WERI-Rb-1 (cell line): ENCODE measurements at regions not wholly inside any gene's neighbourhood (a gene's known extent, or its start where the extent isn't known, plus 50 kb on each side); places are given as distances from the start of the nearest gene placed in this dataset.
"Not testable (repeated sequence)": the region's sequence is repeated elsewhere in the genome, so short reads cannot be mapped to it uniquely, and the experiment has no call there.

ENCODE experiments used
- DNase-seq: peaks from one replicate; pipeline ENCODE4 v3.0.0-alpha.2; 2020
- H3K27ac ChIP-seq: fragments of 250-450 bp; sonication (Bioruptor Pico); 2 replicates; pipeline ENCODE4 v1.5.1; 2020; ENCODE audit warnings: mild to moderate bottlenecking, moderate library complexity
- H3K27me3 ChIP-seq: fragments of 250-450 bp; sonication (Bioruptor Pico); 2 replicates; pipeline ENCODE4 v1.5.1; 2021; ENCODE audit warnings: mild to moderate bottlenecking, low read depth, moderate library complexity; ENCODE audit not compliant: insufficient read depth, severe bottlenecking
- H3K36me3 ChIP-seq: fragments of 250-450 bp; sonication (Bioruptor Pico); 2 replicates; pipeline ENCODE4 v1.5.1; 2020; ENCODE audit warnings: mild to moderate bottlenecking, moderate library complexity
- H3K4me3 ChIP-seq: 2 replicates; pipeline ENCODE4 v1.5.1; 2011; ENCODE audit warnings: low read depth, mild to moderate bottlenecking, control low read depth, low read length
- H3K9me3 ChIP-seq: fragments of 250-450 bp; sonication (Bioruptor Pico); 2 replicates; pipeline ENCODE4 v1.5.1; 2021; ENCODE audit warnings: mild to moderate bottlenecking, moderate library complexity; ENCODE audit not compliant: severe bottlenecking
- CTCF ChIP-seq: IDR thresholded peaks from 2 replicates; pipeline ENCODE4 v1.5.1; 2011; ENCODE audit warnings: low read depth, mild to moderate bottlenecking, control low read depth, inconsistent platforms, low read length

GRCh38 chr5:124173386-124173785 is 573.1 kb downstream of the ZNF608 start:
- Histone ChIP-seq H3K4me3 (no peak overlapping the region), H3K27ac (no peak overlapping the region), H3K27me3 (no peaks in the 10 kb centered on the region), H3K36me3 (no peaks in the 10 kb centered on the region), H3K9me3 (no peaks in the 10 kb centered on the region)
- no peak for TF ChIP-seq CTCF
- no peak for DNase-seq

GRCh38 chr5:124172389-124173003 is 573.9 kb downstream of the ZNF608 start:
- Histone ChIP-seq H3K36me3 (no peaks in the 10 kb centered on the region), H3K9me3 (peaks cover 4% of the 10 kb centered on the region), H3K27me3 (no peaks in the 10 kb centered on the region), H3K4me3 (no peak overlapping the region), H3K27ac (no peak overlapping the region)
- TF ChIP-seq CTCF: no peak
- DNase-seq: no peak

DNA sequence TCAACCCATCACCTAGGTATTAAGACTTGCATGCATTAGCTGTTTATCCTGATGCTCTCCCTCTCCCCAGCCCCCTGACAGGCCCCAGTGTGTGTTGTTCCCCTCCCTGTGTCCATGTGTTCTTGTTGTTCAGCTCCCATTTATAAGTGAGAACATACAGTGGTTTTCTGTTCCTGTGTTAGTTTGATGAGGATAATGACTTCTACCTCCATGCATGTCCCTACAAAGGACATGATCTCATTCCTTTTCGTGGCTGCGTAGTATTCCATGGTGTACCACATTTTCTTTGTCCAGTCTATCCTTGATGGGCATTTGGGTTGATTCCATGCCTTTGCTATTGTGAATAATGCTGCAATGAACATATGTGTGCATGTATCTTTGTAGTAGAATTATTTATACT is 578.3 kb downstream of the ZNF608 start:
- DNase-seq, H3K27ac ChIP-seq, H3K27me3 ChIP-seq, H3K4me3 ChIP-seq, H3K9me3 ChIP-seq, H3K36me3 ChIP-seq: not testable (repeated sequence)

GRCh38 chr5:124162767-124163532 is 583.5 kb downstream of the ZNF608 start:
- no peak overlapping the region for H3K27ac ChIP-seq
- no peak overlapping the region for H3K4me3 ChIP-seq
- peak; percentile 17 for DNase-seq
- no peaks in the 10 kb centered on the region for H3K27me3 ChIP-seq
- no peaks in the 10 kb centered on the region for H3K36me3 ChIP-seq
- no peaks in the 10 kb centered on the region for H3K9me3 ChIP-seq
- no peak for TF ChIP-seq CTCF

GRCh38 chr5:124161266-124161665 is 585.2 kb downstream of the ZNF608 start:
- H3K4me3 ChIP-seq: no peak overlapping the region
- H3K9me3 ChIP-seq: no peaks in the 10 kb centered on the region
- no peak for TF ChIP-seq CTCF
- no peaks in the 10 kb centered on the region for H3K27me3 ChIP-seq
- DNase-seq: no peak
- no peak overlapping the region for H3K27ac ChIP-seq
- H3K36me3 ChIP-seq: no peaks in the 10 kb centered on the region

- H3K9me3 ChIP-seq: no peaks in the 10 kb centered on the region
- no peak overlapping the region for H3K27ac ChIP-seq
- no peak for DNase-seq
- no peaks in the 10 kb centered on the region for H3K27me3 ChIP-seq
- TF ChIP-seq CTCF: no peak
- H3K4me3 ChIP-seq: no peak overlapping the region
- H3K36me3 ChIP-seq: no peaks in the 10 kb centered on the region
These were observed 586.2 kb downstream of the ZNF608 start for GRCh38 chr5:124160265-124160664.
